Stimulated activated CD8-positive, alpha-beta memory T cell treated with anti-CD3 and anti-CD28 coated beads, Interleukin-12 subunit alpha, Interleukin-12 subunit beta, amount 100 ng/mL, for 1 hour (primary cell): ENCODE measurements at regions not wholly inside any gene's neighbourhood (a gene's known extent, or its start where the extent isn't known, plus 50 kb on each side); places are given as distances from the start of the nearest gene placed in this dataset.

Experiments
- DNase-seq: peaks from one replicate; pipeline ENCODE4 v3.0.0-alpha.2; 2020; ENCODE audit warnings: low read depth

DNA sequence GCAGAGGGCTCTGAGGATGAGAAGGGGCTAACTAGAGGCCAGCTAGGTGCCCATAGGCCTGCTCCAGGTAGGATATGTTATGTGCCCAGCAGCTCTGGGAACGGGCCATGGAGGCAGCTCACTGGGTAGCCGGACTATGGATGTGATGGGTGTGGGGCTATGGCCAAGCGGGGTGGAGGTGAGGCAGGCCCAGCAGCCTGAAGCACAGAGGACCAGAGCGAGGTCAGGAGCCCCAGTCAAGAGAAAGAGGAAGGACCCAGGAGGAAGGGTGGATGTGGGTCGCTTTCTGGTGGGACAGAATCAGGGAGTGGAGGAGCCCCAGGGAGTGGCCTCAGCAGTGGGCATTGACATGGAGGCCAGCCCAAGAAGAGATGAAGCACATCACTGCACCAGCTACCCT lies 117.9 kb upstream of the MLN start:
- no peak for DNase-seq

DNA sequence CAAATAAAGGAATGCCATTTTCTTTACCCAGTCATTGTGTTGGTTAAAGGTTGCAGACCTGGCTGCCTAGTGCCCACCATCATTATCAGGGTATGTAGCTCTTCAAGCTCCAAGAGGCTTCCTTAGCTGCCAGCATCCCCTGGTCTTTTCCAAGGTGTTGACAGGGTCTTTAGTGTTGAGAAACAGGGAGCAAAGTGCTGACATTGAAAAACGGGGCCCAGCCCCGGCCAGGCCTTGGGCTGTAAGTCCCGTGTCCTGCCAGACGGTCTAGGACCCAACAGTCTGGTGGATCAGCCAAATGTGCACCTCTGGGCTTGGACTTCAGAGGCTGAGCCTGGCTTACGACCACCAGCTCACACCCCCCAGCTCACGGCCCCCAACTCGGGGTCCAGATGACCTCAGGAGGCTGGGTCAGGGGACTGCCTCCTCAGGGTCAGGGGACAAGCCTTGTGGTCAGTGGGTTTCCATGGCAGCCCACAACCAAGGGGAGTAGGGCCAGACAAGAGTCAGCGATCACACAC lies 114.4 kb upstream of the MLN start:
- no peak for DNase-seq

DNA sequence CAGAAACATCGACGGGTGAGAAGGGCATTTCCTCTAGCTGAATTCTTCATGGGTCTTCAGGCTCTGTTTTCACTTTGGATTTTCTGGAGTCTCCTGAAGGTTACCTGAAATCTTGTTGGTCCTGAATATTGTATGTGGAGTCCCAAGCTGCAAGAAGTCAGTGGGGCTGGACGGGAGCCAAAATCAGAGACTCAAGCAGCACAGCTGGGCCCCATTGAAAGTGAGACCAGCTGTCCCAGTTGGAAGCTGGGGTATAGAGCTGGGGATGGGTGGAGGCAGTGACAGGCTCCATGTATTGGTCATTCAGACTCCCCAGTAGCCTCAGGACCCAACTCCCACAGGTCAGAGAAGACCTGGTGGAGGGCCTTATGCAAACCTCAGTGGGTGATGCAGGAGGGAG lies 111.3 kb upstream of the MLN start:
- no peak for DNase-seq

DNA sequence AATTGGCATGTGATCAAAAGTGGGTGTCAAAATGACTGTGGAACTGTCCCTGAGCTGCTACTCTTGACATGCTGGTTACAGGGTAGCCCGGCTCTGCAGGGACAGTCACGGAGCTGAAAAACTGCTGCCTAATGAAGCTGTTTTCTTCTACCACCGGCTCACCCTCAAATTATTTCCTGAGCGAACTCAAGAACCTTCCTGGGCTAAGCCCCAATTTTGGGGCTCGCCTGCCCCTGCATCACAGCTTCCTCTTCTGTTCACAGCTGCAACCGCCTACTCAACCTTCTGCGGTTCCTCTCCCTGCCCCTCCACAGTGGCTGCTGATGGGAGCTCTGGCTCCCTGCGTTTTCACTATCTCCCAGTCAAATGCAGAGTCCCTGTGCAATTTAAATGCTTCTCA lies 110.8 kb upstream of the MLN start:
- DNase-seq, result peak; percentile 23

DNA sequence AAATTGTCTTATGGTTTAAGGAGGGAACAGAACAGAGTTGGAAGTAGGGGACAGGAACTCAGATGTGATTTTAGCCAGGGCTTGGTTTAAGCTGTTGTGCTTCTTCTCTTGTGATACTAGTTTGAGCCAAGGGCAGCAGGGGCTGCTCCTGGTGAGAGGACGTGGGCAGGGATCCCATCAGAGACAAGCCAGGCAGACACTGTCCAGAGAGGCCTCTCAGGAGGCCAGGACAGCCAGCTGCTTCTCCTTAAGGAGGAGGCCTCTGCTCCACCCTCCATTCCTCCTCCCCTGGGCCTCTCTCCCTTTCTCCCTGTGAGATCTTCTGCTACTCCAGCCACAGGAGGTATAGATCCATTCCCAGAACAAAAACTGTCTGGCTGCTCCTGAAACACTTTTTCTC lies 108.4 kb upstream of the MLN start:
- DNase-seq, result no peak

DNA sequence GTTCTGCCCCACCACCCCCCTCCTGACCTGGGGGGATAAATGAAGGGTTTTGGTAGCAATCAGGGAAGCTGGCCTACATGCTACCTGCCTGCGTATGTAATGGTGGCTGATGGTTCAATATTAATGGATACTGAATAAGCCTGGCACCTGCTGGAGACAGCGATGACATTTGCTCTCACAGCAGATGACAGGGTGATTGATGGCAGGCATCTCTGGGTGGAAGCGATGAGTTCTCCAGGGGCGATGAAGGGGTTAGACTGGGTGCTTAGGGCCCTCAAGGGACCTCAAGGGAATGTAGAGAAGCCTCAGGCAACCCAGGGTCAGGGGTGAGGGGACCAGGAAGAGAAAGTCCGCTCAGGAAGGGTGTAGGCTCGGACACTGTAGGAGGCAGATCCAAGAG lies 107.7 kb upstream of the MLN start:
- DNase-seq, result no peak

DNA sequence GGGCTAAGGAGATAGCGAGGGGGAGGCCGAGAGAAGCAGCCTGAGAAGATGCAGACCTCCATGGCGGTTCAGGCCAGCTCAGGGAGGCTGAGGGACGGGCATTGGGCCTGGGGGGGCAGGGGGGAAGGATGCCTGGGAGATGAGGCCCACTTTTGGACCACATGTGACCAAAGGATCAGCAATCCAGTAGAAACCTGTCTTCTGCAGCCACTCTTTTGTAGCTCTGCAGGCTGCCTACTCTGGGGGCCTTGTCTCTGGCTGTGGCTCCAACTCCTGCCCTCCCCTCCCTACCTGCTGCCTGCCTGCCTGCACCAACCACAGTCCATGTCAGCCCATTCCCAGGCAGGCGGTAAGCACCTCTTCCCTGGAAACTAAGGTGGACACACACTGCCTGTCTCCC lies 106.8 kb upstream of the MLN start:
- DNase-seq, result no peak

DNA sequence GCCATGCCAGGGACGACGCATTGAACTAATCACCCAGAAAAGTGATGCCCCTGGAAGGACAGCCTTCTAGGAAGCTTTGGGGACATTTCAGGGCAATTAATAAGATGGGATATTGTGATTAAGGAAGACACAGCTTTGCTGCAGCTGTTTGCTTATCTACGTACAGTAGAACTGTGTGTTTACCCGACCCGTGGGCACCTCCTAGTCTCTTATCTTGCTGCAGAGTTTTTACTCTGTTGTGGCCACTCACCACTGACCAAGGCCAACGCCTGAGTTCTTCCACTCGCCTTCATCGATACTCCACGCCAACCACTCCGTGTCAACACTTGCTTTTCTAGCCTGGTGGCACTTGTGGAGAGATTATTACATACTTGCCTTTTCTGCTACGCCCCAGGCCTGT lies 105.9 kb upstream of the MLN start:
- DNase-seq, result no peak

DNA sequence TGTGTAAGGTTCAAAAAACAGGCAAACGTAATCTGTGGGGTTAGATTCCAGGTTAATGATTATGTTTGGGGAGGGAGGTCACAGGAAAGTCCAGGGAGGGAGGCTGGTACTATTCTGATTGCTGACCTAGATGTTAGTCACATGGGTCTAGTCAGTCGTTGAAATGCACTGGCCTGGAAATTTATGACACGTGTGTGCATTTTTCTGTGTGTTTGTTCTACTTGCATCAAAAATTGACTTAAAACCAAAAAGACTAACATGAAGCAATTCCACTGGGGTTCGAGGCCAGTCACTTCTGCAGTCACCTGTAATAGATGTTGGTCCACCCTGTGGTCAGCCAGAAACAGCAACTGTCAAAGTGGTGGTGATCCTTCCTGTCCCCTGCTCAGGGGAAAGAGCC lies 104.2 kb upstream of the MLN start:
- no peak for DNase-seq

DNA sequence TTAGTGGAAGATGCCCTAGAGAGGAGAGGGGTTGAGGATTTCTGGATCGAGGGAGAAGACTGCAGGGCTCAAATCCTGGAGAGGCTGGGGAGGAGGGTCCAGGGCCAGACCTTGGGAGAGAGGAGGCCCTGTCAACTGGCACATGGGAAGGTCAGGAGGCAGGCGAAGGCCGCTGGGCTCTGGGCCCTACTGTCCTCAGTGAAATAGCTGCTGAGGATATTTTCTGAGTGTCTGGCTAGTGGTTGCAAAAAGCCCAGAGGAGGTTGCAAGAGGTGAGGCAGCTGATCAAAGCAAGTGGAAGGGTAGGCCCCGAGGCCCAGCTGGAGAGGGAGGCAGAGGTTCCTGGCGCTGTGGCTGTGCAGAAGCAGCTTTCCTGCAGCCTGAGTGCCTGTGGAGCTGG lies 103.4 kb upstream of the MLN start:
- no peak for DNase-seq

DNA sequence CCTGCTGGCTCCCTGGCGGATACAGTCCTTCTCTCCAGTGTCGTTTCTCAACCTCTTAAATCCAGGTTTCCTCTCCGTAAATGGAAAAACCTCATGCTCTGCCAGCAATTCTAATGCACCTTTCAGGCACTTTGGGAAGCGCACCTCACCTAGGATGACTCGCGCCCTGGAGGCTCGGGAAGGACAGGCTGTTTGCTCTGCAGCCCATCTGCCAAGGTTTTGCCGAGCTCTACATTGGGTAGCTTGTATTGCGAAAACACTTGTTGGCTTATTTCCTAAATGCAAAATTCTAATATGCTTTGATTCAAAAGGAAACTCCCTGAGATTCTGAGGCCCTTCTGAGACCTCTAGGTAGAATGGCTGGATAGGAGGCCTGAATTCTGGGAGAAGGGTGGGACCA lies 102.6 kb upstream of the MLN start:
- no peak for DNase-seq

DNA sequence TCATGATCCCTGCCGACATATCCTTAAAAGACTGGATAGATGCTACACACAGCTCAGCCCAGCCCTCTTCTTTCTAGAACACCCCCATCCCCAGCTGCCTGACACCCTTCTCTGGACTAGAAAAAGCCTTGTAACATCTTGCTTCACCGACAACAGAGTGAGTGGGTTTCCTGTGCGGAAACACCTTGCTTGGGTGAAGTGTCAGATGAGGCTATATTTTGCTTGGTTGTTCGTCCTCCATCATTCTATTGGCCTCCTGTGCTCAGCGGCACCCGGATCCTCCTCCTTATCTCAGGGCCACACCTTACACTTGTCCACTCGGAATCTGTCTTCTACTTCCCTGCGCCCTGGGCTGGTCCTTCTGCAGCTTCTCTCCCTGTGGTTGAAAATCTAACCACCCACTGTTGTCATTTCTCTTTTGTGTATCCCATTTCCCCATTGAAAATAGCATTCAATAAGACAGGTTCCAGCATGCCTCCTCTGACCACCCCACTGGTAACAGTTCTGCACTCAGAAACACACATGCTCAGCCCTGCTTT lies 101.3 kb upstream of the MLN start:
- peak; percentile 43 for DNase-seq

DNA sequence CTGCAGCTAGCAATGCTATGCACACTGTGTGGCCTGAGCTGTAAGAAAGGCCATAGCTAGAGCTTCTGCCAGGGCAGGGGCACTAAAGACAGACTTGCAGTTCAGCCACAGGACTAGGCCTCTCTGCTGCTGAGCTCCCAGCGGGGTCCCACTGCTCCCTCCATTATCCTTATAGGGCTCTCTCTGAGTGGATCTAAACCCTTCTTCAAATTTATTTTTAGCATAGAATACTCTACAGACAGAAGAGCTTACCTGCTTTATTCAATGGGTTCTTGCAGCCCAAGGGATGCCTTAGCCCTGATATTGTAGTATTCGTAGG lies 100.9 kb upstream of the MLN start:
- DNase-seq, result no peak

DNA sequence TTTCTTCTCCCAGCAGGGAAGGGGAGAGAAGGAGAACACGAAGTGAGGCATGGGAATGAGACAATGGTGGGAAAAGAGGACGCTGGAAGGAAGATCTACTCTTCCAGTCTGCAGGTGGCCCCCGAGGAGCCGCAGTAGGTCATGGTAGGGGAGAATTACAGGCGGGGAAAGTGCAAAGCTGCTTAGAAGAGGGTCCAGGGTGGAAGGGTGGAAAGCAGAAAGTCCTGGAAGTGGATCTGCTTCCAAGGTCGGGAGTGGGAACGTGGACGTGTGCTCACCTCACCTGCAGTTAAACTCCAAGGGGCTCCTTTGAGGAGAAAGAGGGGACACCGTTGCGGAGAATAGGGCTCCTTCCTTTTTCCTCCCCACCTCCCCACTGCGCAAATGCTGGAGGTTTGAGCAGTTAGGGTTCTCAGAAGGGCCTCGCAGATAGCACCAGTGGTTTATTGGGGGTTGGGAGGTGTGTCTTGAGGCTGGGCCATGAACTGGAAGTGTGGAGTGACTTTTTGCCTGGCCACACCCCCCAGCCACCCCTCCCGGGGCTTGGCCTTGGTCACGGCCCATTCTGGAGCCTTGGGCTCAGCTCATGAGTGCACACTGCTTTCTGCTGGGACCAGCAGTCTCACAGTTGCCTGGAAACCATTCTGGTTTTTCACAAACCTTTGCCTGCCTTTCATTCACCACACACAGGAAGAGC lies 100.4 kb upstream of the MLN start:
- DNase-seq, result peak; percentile 40

DNA sequence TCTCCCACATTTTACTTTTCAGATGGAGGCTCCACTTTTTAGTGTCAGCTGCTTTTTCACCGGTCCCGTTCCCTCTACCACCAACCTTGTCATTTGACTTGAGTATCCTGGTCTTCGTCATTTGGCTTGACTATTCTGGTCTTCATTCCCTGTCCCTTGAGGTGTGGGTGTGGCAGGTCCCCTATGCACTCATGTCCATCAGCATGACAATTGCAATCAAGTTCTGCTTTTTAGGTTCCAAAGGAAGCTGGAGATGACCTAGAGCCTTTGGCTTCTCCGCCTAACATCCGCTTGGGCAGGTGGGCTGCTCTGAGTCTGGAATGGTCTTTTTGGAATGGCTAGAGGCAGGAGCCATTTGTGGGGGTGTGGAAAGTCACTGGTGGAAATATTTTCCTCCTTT lies 99.8 kb upstream of the MLN start:
- DNase-seq, result no peak

DNA sequence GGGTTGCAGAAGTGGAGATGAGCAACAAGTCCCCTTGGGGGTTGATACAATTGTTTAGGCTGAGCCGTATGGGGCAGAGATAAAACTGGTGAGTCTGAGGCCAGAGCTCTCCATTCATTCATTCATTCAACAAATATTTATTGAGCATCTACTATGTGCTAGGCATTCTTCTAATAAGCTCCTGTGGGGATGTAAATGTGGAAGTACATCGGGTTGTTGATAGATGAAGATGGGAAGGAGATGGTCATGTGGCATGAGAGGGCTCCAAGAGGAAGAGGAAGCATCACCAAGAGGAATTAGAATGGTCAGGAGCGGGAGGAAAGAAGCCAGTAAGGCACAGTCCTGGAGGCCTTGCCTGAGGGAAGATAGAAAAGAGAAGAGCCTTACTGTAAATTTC lies 98.7 kb upstream of the MLN start:
- no peak for DNase-seq

DNA sequence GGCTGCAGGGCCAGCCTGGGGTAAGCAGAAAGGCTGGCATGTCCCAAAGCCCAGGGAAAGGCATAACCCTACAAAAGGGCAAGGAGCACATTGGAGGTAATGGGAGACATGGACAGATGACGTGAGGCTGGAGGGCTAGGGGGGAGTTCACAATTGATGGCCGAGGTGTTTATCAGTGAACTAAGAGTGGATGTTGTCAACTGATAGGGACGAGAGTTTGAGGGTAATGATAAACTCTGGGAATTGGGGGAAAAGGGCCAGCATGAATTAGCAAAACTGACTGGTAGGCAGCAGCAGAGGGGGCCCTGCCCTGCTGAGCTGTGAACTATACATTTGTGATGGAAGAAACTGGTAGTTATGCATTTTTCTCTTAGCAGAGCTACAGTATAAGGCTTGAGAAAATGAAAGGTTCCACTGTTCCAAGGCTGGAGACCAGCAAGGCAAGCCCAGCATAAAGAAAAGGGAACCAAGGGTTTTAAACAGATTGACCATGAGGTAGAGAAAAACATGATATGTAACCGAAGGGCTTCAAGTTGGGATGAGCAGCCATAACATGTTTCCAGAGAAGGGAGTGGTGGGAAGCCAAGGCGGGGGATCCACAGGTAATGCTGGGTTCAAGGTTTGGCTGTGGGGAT lies 98.1 kb upstream of the MLN start:
- no peak for DNase-seq

DNA sequence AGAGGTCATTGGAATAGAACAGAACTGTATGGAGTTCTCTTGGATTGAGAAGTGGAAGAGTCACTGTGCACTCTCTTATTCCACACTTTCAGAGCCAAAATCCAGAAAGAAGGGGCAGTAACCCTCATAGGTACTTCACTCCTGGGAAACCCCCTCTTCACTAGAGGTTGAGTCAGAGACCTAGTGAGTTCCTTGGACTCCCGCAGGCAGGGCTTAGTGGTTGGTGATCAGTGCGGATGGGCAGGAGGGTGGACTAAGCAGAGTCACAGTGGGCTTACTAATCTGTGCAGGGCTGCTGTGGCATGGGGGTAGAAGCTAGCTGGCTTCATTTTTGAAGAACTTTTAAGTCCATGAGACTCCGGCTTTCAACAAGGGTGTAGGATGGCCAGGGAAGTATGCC lies 95.0 kb upstream of the MLN start:
- no peak for DNase-seq

DNA sequence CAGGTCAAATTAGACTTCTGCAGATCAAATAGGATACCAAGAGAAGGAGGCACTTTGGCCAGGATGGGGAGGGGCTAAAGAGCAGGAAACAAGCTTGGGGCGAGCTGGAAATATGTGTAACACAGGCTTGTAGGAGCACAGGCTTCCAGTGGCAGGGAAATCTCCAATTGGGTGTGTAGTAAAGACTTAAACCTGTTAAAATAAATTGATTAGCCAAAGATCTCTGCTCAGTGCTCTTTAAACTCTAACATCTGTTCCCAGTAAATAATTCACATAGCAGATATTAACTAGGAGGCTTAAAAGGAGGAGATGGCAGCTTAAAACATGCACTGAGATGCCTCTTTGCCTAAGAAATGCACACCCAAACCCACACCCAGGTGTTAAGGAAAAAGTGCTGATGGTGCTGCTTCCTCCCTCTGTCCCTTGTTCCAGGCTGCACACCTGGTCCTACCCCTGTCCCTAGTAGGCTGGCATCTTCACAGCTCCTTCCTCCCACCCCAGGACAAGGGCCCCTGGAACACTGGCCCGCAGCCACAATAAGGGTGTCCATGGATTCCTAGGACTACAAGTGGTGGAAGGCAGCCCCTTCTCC lies 93.5 kb upstream of the MLN start:
- no peak for DNase-seq

DNA sequence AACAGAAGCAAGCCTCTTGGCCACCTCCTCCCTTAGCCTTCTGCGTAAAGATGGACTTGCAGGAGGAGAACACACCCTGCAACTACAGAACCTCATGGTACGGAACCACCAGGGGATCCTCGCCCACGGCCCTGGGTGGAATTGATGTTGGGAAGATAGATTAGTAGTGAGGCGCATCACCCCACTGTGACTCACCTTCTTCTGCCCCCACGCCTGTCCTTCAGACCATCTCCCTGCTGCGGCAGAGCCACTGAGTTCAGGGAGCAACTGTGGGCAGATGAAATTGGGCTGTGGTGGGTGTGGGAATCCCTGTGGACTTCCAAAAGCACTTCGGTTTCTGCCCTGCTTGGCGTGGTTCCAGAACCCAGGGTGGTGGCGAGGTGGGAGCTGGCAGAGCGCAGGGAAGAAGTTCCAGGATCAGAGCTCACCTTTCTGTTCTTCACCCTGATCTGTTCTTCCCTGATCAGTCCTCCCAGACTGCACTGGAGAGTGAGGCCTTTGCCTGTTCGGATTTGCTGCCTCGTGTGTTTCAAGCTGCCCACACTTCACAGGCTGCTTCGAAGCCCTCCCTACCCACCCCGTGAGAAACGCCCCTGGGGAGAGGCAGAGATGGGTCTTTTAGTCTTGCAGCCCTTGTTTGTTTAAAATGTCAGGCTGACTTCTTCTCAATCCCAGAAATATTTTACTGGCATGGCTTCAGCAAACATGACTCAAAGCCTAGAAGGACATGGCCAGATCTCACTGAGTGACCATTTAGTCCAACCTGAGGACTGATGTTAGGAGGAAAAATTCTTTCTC lies 92.8 kb upstream of the MLN start:
- DNase-seq, result no peak

DNA sequence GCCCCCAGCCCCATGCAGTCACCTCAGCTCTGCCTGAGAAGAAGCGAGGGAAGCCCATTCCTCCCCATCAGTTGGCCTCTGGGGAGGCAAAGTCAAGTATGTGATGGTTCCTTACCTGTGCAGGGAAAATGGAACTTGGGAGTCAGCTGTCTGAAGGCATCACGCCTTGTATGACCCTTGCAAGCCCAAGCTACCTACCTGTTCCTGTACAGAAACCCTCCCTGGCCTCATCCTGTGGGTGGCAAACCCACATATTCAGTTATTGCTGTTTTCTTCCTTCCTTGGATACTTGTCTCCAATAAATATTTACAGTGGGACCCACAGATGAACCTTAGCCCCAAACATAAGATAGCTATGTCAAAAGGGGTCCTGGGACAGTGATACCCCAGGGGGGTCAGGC lies 92.2 kb upstream of the MLN start:
- no peak for DNase-seq

DNA sequence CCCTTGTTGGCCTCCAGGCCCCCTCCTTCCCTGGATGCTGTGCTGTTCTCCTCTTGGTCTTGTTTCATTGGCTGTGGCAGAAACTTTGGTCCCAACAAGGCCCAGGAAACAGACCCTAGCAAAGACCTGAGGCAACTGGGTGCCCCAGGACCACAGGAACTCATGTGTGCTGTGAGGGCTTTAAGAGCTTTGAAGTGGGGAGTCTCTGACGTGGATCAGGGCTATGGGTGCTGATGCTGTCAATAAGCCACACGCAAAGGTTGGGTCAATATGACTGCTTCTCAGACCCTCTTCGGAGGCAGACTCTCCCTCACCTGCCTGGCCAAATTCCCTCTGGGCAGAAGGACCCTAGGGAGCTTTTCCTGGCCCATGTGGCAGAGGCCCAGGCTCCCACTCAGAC lies 91.5 kb upstream of the MLN start:
- DNase-seq, result no peak

DNA sequence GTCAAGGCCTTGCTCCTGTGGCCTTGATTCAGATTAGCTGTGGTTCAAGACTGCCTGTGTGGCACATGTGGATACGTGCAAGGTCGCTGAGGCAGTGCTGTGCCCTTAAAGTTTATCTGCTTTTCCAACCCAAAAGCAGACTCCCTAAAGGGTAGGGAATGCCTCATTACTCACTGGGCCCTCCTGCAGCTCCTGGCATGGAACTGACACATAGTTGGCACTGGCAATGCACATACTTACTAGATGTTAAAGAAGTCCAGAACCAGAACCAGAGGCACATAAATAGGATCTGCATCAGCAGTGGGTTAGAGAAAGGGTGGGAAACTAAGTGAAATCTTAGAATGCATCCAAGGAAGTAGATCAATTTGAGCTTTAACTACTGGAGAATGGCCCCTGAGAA lies 90.6 kb upstream of the MLN start:
- DNase-seq, result no peak
